Suprapubic skin (tissue), 4 donors: ENCODE measurements at regions not wholly inside any gene's neighbourhood (a gene's known extent, or its start where the extent isn't known, plus 50 kb on each side); places are given as distances from the start of the nearest gene placed in this dataset.

Experiments
- EP300 ChIP-seq: sonication (generic); formaldehyde crosslinking; IDR thresholded peaks from one replicate; pipeline ENCODE4 v1.6.1; 2017; ENCODE audit warnings: antibody characterized with exemption
- POLR2A ChIP-seq, 2 donors: fragments of 450-650 bp; IDR thresholded peaks; one replicate each; pipeline ENCODE4 v1.6.1; 2017; ENCODE audit warnings: antibody characterized with exemption in 2 of 2, mild to moderate bottlenecking in 2 of 2, moderate library complexity in 2 of 2
- POLR2AphosphoS5 ChIP-seq, 3 donors: sonication (generic); formaldehyde crosslinking; IDR thresholded peaks; one replicate each; pipeline ENCODE4 v1.6.1; 2017; ENCODE audit warnings: antibody characterized with exemption in 3 of 3
- TF ChIP-seq, protein P1 (sequence below), 2 donors: fragments of 200-600 bp in 1 of 2; fragments of 450-650 bp in 1 of 2; sonication (generic) in 1 of 2; IDR thresholded peaks; one replicate each; pipeline ENCODE4 v1.5.1; 2016 to 2019; ENCODE audit warnings: antibody characterized with exemption in 2 of 2, mild to moderate bottlenecking in 1 of 2, moderate library complexity in 1 of 2

DNA sequence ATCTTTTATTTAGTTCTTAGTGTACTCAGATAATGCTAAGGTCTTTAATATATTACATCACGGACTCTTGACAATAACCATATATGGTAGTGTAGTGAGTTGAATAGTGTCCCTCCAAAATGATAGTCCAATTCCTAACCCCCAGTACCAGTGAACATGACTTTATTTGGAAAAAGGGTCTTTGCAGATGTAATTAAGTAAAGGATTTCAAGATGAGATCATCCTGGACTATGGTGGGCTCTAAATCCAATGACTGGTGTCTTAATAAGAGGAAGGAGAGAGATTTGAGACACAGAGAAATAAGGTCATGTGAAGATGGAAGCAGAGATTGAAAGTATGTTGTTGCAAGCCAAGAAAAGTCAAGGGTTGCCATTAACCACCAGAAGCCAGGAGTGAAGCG is 236.5 kb upstream of the DIPK2B start:
- TF ChIP-seq, protein P1, sequence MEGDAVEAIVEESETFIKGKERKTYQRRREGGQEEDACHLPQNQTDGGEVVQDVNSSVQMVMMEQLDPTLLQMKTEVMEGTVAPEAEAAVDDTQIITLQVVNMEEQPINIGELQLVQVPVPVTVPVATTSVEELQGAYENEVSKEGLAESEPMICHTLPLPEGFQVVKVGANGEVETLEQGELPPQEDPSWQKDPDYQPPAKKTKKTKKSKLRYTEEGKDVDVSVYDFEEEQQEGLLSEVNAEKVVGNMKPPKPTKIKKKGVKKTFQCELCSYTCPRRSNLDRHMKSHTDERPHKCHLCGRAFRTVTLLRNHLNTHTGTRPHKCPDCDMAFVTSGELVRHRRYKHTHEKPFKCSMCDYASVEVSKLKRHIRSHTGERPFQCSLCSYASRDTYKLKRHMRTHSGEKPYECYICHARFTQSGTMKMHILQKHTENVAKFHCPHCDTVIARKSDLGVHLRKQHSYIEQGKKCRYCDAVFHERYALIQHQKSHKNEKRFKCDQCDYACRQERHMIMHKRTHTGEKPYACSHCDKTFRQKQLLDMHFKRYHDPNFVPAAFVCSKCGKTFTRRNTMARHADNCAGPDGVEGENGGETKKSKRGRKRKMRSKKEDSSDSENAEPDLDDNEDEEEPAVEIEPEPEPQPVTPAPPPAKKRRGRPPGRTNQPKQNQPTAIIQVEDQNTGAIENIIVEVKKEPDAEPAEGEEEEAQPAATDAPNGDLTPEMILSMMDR (IDR thresholded peaks at IDR 0.05): no peak
- no peak for TF ChIP-seq POLR2A (IDR thresholded peaks at IDR 0.05)
- TF ChIP-seq EP300: no peak
- TF ChIP-seq POLR2AphosphoS5 (IDR thresholded peaks at IDR 0.05): no peak
